Astrocyte (in vitro differentiated cells and primary cell): ENCODE measurements at regions not wholly inside any gene's neighbourhood (a gene's known extent, or its start where the extent isn't known, plus 50 kb on each side); places are given as distances from the start of the nearest gene placed in this dataset.

ENCODE experiments used
- EZH2 ChIP-seq: IDR thresholded peaks from 2 replicates; pipeline ENCODE4 v1.6.1; 2012; ENCODE audit warnings: mild to moderate bottlenecking, low read length, inconsistent platforms; ENCODE audit not compliant: insufficient read depth
- TF ChIP-seq, protein P1 (sequence below): IDR thresholded peaks from 2 replicates; pipeline ENCODE4 v1.5.1; 2011; ENCODE audit warnings: low read depth, mild to moderate bottlenecking, inconsistent platforms, low read length, moderate library complexity; ENCODE audit not compliant: insufficient read depth

DNA sequence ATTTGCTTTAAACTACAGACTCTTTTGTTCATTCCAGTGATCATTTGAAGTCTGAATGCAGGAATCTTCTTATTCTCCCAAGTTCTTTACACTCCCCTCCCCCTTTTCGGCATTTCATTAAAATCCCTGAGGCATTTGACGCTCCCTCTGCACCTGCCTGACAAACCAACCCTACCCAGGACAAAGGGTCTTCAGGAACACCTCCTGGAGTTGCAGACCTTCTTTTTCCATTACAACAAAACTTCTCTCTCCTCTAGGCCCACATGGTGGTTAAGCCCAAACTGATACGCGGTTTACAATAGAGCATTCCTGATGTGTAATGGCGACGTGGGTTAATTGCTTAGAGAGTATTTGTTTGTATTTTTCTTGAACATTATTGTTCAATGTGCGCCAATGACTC lies 367.4 kb downstream of the FBXO15 start:
- TF ChIP-seq, protein P1, sequence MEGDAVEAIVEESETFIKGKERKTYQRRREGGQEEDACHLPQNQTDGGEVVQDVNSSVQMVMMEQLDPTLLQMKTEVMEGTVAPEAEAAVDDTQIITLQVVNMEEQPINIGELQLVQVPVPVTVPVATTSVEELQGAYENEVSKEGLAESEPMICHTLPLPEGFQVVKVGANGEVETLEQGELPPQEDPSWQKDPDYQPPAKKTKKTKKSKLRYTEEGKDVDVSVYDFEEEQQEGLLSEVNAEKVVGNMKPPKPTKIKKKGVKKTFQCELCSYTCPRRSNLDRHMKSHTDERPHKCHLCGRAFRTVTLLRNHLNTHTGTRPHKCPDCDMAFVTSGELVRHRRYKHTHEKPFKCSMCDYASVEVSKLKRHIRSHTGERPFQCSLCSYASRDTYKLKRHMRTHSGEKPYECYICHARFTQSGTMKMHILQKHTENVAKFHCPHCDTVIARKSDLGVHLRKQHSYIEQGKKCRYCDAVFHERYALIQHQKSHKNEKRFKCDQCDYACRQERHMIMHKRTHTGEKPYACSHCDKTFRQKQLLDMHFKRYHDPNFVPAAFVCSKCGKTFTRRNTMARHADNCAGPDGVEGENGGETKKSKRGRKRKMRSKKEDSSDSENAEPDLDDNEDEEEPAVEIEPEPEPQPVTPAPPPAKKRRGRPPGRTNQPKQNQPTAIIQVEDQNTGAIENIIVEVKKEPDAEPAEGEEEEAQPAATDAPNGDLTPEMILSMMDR = no peak
- TF ChIP-seq EZH2 = no peak
